ENCODE measurements at regions not wholly inside any gene's neighbourhood (a gene's known extent, or its start where the extent isn't known, plus 50 kb on each side); places are given as distances from the start of the nearest gene placed in this dataset.

GRCh38 chr6:144856622-144857021 lies 571.5 kb downstream of the UTRN start:
- in situ Hi-C loops (cut with HindIII; ENCODE audit: extremely low pct_ligation_motif_present, low pct_unique_long_range_greater_than_20kb), result no loop called here
- no peak overlapping the region for H3K4me3 ChIP-seq (replicated peaks in 1 of 3; ENCODE audit: insufficient read depth in 1 of 3, low read depth in 2 of 3, low read length in 3 of 3)
- no peak for DNase-seq (ENCODE audit: low spot score)
- H3K27me3 ChIP-seq (ENCODE audit: control insufficient read depth in 1 of 2, insufficient read depth in 2 of 2, low read length in 2 of 2), result no peaks in the 10 kb centered on the region; a peak in 1 of 5 replicates
- TF ChIP-seq SMAD9 (CRISPR knock-in tag; IDR thresholded peaks at IDR 0.05) (no peak), ZNF724P (CRISPR knock-in tag; IDR thresholded peaks at IDR 0.05; ENCODE audit: borderline replicate concordance) (no peak), ZNF256 (CRISPR knock-in tag; conservative IDR thresholded peaks at IDR 0.05) (no peak), SMARCE1 (IDR thresholded peaks at IDR 0.05; ENCODE audit: borderline replicate concordance) (no peak), ZNF383 (CRISPR knock-in tag; IDR thresholded peaks at IDR 0.05; ENCODE audit: borderline replicate concordance) (no peak), FOXK1 (CRISPR knock-in tag; IDR thresholded peaks at IDR 0.05; ENCODE audit: borderline replicate concordance, low read depth) (no peak), ZNF296 (CRISPR knock-in tag; conservative IDR thresholded peaks at IDR 0.05) (no peak), DNMT1 (CRISPR knock-in tag; IDR thresholded peaks at IDR 0.05) (no peak), TEAD3 (CRISPR knock-in tag; optimal IDR thresholded peaks at IDR 0.05; ENCODE audit: borderline replicate concordance) (no peak), ZNF576 (CRISPR knock-in tag; IDR thresholded peaks at IDR 0.05) (no peak), ZNF777 (CRISPR knock-in tag; IDR thresholded peaks at IDR 0.05) (no peak), HNRNPK (IDR thresholded peaks at IDR 0.05; ENCODE audit: low read depth, low read length, poor library complexity, severe bottlenecking) (no peak), THAP8 (CRISPR knock-in tag; IDR thresholded peaks at IDR 0.05; ENCODE audit: borderline replicate concordance) (no peak), ZNF598 (CRISPR knock-in tag; IDR thresholded peaks at IDR 0.05; ENCODE audit: borderline replicate concordance) (no peak), MLLT10 (CRISPR knock-in tag; IDR thresholded peaks at IDR 0.05) (no peak), LCORL (IDR thresholded peaks at IDR 0.05) (no peak), LCORL (CRISPR knock-in tag; IDR thresholded peaks at IDR 0.05) (no peak), PLRG1 (conservative IDR thresholded peaks at IDR 0.05) (no peak), ZNF414 (CRISPR knock-in tag; IDR thresholded peaks at IDR 0.05) (no peak), DNMT3B (CRISPR knock-in tag; conservative IDR thresholded peaks at IDR 0.05) (no peak)
- H2AFZ ChIP-seq (ENCODE audit: low read length), result no peak overlapping the region
- no peak overlapping the region for H3K27ac ChIP-seq (ENCODE audit: extremely low read length, insufficient read depth, low read length)
- H3K9ac ChIP-seq (ENCODE audit: insufficient read depth, low read depth, low read length), result no peak overlapping the region
- H3K9me3 ChIP-seq (ENCODE audit: low read length), result no peaks in the 10 kb centered on the region
- H3K4me2 ChIP-seq (ENCODE audit: low read depth, low read length), result no peak overlapping the region
- FAIRE-seq, result no peak
- ChIA-PET POLR2A (no interaction called here), CTCF (ENCODE audit: low intra/inter-chr PET ratio, low total read pairs) (no interaction called here)
- no peaks in the 10 kb centered on the region for H3K4me1 ChIP-seq (ENCODE audit: insufficient read depth, low read length)
- no peaks in the 10 kb centered on the region for H3K79me2 ChIP-seq (ENCODE audit: insufficient read depth, low read length)
- BruUV-seq (replicated peaks), result no TSS peak
- no peak; the same call in 2 of the 3 replicates for ATAC-seq
- no peaks in the 10 kb centered on the region for H4K20me1 ChIP-seq (ENCODE audit: insufficient read depth, low read length)
- 0 out of 5 replicates have a peak, but pooled peaks cover 0 to 4% of the 10 kb centered on the region in 2 experiments for H3K36me3 ChIP-seq (replicated peaks in 1 of 2; ENCODE audit: control insufficient read depth in 1 of 2, insufficient read depth in 2 of 2, low read length in 2 of 2)
- 44% methylated on average over 3 of the region's 3 CpGs for WGBS (ENCODE audit: low lambda C conversion rate)
- intact Hi-C loops (cut with micrococcal nuclease; ENCODE audit: unreplicated experiment), result no loop called here

Measured in HepG2 (cell line).